ENCODE measurements at regions not wholly inside any gene's neighbourhood (a gene's known extent, or its start where the extent isn't known, plus 50 kb on each side); places are given as distances from the start of the nearest gene placed in this dataset.
A peak's percentile ranks its signal among the peaks of the same experiment; 100 is the strongest.

GRCh38 chr17:77670173-77670572 lies 288.3 kb upstream of the TNRC6C start:
- no peak for DNase-seq

- no peak for DNase-seq
These were observed 284.1 kb upstream of the TNRC6C start for GRCh38 chr17:77674358-77674757.

- DNase-seq, result no peak
These were observed 283.1 kb upstream of the TNRC6C start for GRCh38 chr17:77675411-77675810.

- DNase-seq, result no peak
These were observed 282.7 kb upstream of the TNRC6C start for GRCh38 chr17:77675816-77676215.

- no peak for DNase-seq
These were observed 282.3 kb upstream of the TNRC6C start for GRCh38 chr17:77676237-77676661.

GRCh38 chr17:77677211-77677610 lies 281.3 kb upstream of the TNRC6C start:
- DNase-seq, result no peak

- DNase-seq, result no peak
These were observed 280.9 kb upstream of the TNRC6C start for GRCh38 chr17:77677630-77678029.

- DNase-seq, result no peak
These were observed 278.9 kb upstream of the TNRC6C start for GRCh38 chr17:77679589-77679988.

GRCh38 chr17:77681861-77682260 lies 276.6 kb upstream of the TNRC6C start:
- DNase-seq, result no peak

- no peak for DNase-seq
These were observed 273.4 kb upstream of the TNRC6C start for GRCh38 chr17:77684803-77685798.

- no peak for DNase-seq
These were observed 272.5 kb upstream of the TNRC6C start for GRCh38 chr17:77685881-77686486.

- DNase-seq, result no peak
These were observed 271.6 kb upstream of the TNRC6C start for GRCh38 chr17:77686903-77687302.

- no peak for DNase-seq
These were observed 271.1 kb upstream of the TNRC6C start for GRCh38 chr17:77687417-77687816.

- no peak for DNase-seq
These were observed 270.6 kb upstream of the TNRC6C start for GRCh38 chr17:77687921-77688320.

- no peak for DNase-seq
These were observed 270.1 kb upstream of the TNRC6C start for GRCh38 chr17:77688369-77688768.

GRCh38 chr17:77690271-77691161 lies 268.0 kb upstream of the TNRC6C start:
- DNase-seq, result peak; percentile 17

- DNase-seq, result no peak
These were observed 267.1 kb upstream of the TNRC6C start for GRCh38 chr17:77691216-77692085.

- DNase-seq, result peak; percentile 26
These were observed 265.8 kb upstream of the TNRC6C start for GRCh38 chr17:77692571-77693161.

GRCh38 chr17:77693301-77693700 lies 265.2 kb upstream of the TNRC6C start:
- DNase-seq, result no peak

GRCh38 chr17:77693776-77694175 lies 264.7 kb upstream of the TNRC6C start:
- DNase-seq, result no peak
